Activated naive CD4-positive, alpha-beta T cell treated with anti-CD3 and anti-CD28 coated beads, Interleukin-2, amount 10 ng/mL, durations not matched to agents 7 days and 5 days (primary cell): ENCODE measurements at regions not wholly inside any gene's neighbourhood (a gene's known extent, or its start where the extent isn't known, plus 50 kb on each side); places are given as distances from the start of the nearest gene placed in this dataset.

ENCODE experiments used
- CTCF ChIA-PET: fragments of 350-600 bp; sonication (Branson Sonifier 250); formaldehyde crosslinking; loops from one replicate; lab custom pipeline; 2021; ENCODE audit warnings: antibody characterized with exemption; lab: Charles Lee
- DNase-seq: peaks from one replicate; pipeline ENCODE4 v3.0.0-alpha.2; 2020
- H3K27ac Mint-ChIP-seq: one replicate; pipeline ENCODE4 v1.8.0; 2021; ENCODE audit warnings: mild to moderate bottlenecking, moderate library complexity, mixed read lengths
- H3K27me3 Mint-ChIP-seq: one replicate; pipeline ENCODE4 v1.8.0; 2021; ENCODE audit warnings: mild to moderate bottlenecking, mixed read lengths
- H3K36me3 Mint-ChIP-seq: one replicate; pipeline ENCODE4 v1.8.0; 2021; ENCODE audit warnings: mixed read lengths
- H3K4me1 Mint-ChIP-seq: one replicate; pipeline ENCODE4 v1.8.0; 2021; ENCODE audit warnings: mixed read lengths
- H3K4me3 Mint-ChIP-seq: one replicate; pipeline ENCODE4 v1.8.0; 2021; ENCODE audit warnings: mild to moderate bottlenecking, moderate library complexity, mixed read lengths
- H3K9me3 Mint-ChIP-seq: one replicate; pipeline ENCODE4 v1.8.0; 2021; ENCODE audit warnings: mixed read lengths

DNA sequence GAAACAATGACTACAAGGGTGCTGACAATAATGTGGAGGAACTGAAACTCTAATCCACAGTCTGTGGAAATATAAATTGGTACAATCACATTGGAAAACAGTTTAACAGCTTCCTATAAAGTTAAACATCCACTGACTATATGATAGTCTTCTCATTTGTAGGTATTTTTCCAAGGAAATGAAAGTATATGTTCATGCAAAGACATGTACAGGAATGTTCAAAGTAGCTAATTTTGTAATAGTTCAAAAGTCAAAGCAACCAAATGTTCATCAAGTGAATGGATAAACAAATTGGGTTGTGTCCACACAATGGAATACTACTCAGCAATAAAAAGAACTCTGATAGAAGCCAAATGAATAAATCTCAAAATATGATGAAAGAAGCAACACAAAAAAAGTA is 626.0 kb upstream of the IGFBP3 start:
- Mint-ChIP-seq H3K4me1 (no peaks in the 10 kb centered on the region), H3K4me3 (no peak overlapping the region), H3K36me3 (no peaks in the 10 kb centered on the region), H3K9me3 (no peaks in the 10 kb centered on the region), H3K27me3 (no peaks in the 10 kb centered on the region), H3K27ac (no peak overlapping the region)
- DNase-seq = no peak
- CTCF ChIA-PET = no interaction called here

DNA sequence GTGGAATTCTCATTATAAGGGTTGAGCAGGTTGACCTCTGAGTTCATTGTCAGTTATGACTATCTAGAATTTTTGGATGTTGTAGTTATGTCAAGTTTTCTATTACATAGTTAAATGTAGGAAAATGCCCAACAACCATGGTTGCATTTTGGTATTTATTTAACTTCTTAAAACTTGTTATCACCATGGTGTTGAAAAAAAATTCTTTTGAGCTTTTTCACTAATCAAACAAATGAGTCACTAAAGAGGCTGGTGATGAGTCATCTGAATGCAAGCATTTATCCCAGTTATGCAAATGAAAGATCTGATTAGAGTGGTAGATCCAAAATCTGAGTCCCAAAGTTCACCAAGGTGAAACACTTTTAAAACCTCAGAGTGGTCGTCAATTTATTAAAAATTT is 624.7 kb upstream of the IGFBP3 start:
- Mint-ChIP-seq H3K27me3 (no peaks in the 10 kb centered on the region), H3K36me3 (no peaks in the 10 kb centered on the region), H3K9me3 (no peaks in the 10 kb centered on the region), H3K27ac (no peak overlapping the region), H3K4me1 (no peaks in the 10 kb centered on the region), H3K4me3 (no peak overlapping the region)
- CTCF ChIA-PET = no interaction called here
- no peak for DNase-seq

DNA sequence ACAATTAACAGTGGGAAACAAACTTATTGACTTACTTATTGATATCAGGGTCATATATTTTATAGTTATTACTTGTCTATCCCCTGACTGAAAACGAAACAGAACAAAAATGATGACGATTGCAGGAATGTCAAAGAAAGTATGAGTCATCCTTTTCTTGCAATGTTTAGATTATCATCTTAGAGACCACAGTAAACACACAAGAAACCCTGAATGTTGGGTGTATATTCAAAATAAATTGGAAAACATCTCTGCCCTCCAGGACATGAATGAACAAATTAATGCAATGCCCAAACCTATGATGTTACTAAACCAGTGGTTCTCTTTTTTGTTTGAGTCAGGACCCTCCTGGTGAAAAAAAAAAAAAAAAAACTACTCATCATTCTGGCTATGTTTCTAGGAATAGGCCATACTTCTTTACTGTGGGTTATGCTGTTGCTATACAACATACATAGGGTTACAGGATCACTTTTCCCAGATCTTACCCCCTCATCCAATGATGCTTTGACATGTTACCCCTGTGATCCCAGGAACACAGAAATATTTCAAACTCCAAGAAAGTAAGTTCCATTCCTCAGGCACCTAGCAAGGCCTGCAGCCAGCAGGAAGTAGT is 623.4 kb upstream of the IGFBP3 start:
- Mint-ChIP-seq H3K9me3 (peaks cover under 1% of the 10 kb centered on the region), H3K27ac (no peak overlapping the region), H3K36me3 (no peaks in the 10 kb centered on the region), H3K4me3 (no peak overlapping the region), H3K27me3 (no peaks in the 10 kb centered on the region), H3K4me1 (no peaks in the 10 kb centered on the region)
- no peak for DNase-seq
- CTCF ChIA-PET = no interaction called here

DNA sequence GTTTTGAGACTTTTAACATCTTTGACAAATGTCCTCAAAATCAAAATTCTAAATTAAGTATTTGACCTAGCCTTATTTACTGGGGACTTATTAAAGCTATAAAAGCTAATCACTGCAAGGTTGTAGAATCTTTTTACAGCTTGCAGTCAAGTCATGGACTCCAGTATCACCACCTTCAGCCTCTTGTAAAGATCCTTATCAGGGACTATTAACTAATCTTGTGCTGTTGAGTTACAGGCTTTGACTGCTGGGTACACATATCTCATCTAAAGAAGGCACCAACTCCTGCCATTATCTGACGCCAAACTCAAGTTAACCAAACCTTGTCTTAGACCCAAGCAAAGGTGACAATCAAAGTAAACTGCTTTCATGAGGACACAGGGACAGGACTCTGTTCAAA is 621.0 kb upstream of the IGFBP3 start:
- Mint-ChIP-seq H3K36me3 (no peaks in the 10 kb centered on the region), H3K4me1 (no peaks in the 10 kb centered on the region), H3K27ac (no peak overlapping the region), H3K9me3 (peaks cover 2% of the 10 kb centered on the region), H3K4me3 (no peak overlapping the region), H3K27me3 (no peaks in the 10 kb centered on the region)
- CTCF ChIA-PET = no interaction called here
- DNase-seq = no peak

DNA sequence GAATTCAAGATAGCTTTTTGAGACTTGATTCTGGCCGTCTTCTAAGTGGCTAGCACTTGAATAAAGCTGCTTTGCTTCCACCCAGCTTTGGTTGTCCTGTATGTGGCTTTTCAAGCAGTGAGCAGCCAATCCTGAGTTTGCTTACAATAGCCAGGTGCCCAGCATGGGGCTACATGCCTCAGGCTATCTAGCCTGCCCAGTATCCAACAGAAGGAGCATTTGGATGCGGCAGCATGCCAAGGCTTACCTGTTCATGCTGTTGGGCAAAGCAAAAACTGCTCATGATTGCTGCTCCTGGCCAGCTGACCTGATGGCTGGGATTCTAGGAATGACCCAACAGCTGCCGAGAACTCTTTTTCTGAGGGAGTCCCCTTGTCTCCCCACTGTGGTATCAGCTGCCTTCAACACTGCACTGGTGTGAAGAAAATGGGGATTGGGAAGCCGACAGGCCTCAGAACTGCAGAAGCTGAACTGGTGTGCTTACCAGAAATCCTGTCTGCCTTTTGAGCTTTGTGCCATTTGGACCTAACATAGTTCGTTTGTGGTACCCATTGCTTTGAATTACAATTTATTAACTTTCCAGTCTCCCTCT is 618.9 kb upstream of the IGFBP3 start:
- Mint-ChIP-seq H3K4me3 (no peak overlapping the region), H3K36me3 (no peaks in the 10 kb centered on the region), H3K27ac (no peak overlapping the region), H3K27me3 (no peaks in the 10 kb centered on the region), H3K9me3 (peaks cover 10% of the 10 kb centered on the region), H3K4me1 (no peaks in the 10 kb centered on the region)
- CTCF ChIA-PET = no interaction called here
- no peak for DNase-seq

DNA sequence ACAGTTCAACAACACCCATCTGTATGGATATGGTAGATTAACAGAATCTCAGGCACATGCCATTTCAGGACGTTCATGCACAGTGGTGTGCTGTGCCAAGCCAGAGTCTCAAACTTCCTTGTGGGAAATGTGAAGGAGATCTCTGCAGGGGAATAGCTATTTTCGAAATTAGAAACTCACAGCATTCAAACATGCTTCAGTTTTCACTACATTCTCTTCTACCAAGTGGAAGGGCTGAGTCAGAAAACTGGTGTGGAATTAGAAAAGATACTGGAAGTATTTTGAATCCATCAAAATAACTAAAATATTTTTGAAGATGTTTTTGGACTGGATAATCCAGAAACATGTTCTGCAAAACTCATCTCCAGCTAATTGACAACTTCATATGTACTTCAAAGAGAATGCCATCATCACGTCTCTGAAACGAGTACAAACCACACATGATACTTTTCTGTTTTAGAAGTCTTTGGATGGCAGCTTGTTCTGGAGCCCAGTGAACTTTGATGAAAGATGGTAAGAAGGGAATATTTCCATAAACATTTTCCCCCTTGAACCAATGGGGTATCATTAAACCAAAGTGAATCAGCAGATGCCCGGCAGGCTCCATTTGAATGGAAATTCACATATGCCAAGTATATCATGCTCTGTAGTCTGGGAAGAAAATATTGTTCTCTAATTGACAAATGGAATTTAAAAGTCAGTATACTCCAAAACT is 616.3 kb upstream of the IGFBP3 start:
- Mint-ChIP-seq H3K27me3 (no peaks in the 10 kb centered on the region), H3K4me3 (no peak overlapping the region), H3K4me1 (no peaks in the 10 kb centered on the region)

DNA sequence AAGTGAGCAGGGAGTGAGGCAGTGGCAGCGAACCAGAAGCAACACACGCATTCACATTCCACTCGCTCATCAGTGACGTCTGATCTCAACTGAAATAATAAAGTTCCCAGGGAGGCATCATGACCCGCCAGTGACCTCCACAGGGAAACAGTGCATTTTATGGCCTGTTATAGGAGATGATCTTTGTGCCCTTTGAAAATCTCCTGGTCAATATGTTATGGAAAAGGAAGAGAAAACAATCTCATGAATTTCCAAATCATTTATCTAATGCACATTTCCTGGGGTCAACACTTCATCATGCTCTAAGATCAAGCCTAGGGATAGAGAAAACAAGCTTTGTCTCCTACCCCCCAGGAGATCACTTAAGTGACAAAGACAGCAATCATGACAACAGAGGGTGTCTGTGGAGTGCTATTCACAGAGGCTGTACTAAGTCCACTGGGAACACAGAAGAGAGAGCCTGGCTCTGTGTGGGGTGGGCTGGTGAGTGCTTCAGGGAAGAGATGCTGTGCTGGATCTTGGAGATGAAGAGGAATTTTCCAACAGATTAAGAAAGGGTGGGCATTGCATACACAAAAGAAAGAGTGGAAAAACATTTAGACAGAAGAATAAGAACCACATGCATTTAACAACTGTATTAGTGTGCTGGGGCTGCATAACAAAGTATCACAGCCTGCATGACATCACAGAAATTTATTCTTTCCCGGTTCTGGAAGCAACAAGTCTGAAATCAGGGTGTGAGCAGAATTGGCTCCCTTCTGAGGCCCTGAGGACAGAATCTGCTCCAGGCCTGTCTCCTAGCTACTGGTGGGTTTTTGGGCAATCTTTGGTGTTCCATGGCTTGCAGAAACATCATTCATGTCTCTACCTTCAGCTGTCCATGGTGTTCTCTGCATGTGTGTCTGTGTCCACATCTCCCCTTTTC is 613.9 kb upstream of the IGFBP3 start:
- CTCF ChIA-PET = no interaction called here
- no peaks in the 10 kb centered on the region for H3K4me1 Mint-ChIP-seq
- H3K36me3 Mint-ChIP-seq = no peaks in the 10 kb centered on the region
- no peak overlapping the region for H3K27ac Mint-ChIP-seq
- H3K4me3 Mint-ChIP-seq = no peak overlapping the region
- H3K27me3 Mint-ChIP-seq = no peaks in the 10 kb centered on the region
- DNase-seq = no peak
- peaks cover 17% of the 10 kb centered on the region for H3K9me3 Mint-ChIP-seq

More for the DNA sequence above, 616.3 kb upstream of the IGFBP3 start:
- CTCF ChIA-PET = no interaction called here
- Mint-ChIP-seq H3K27ac (no peak overlapping the region), H3K9me3 (peaks cover 12% of the 10 kb centered on the region), H3K36me3 (no peaks in the 10 kb centered on the region)
- DNase-seq = no peak

DNA sequence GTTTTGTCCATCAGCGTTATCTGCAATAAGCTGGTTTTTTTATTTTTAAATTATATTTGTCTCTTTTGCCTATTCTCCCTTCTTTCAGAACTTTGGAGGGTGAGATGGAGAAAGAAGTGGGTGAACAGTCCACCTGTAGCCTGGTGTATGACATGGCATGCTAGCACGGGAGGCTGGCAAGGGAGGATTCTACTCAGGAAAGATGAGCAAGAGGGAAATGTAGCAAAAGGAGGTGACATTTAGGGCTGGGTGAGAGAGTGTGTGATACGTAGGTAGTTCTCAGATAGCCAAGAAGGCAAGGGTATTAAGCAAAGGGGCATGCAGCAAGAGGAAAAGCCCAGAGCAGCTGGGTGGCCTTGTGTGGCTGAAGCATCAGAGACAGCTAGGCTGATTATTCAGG is 612.9 kb upstream of the IGFBP3 start:
- Mint-ChIP-seq H3K4me3 (no peak overlapping the region), H3K27ac (no peak overlapping the region), H3K36me3 (no peaks in the 10 kb centered on the region), H3K4me1 (no peaks in the 10 kb centered on the region), H3K27me3 (no peaks in the 10 kb centered on the region), H3K9me3 (peaks cover 15% of the 10 kb centered on the region)
- no peak for DNase-seq
- CTCF ChIA-PET = no interaction called here

DNA sequence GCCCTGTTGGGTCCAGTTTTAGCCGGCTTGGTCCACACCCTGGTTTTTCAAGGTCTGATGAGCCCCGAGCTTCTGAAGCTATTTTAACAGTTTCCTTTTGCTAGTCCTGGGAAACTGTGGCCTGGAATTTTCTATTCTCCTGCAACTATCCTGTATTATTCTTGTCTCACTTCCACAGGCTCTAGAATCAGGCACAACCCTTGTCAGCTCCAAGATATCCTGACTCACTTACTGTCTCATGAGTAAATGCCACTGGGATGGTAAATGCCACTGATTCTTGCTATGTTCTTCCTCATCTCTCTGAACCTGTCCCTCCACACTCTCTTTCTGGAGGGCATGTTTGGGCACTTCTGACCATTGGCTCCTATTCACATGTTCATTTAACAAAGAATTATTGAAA is 611.5 kb upstream of the IGFBP3 start:
- Mint-ChIP-seq H3K27ac (no peak overlapping the region), H3K9me3 (peaks cover 19% of the 10 kb centered on the region), H3K36me3 (no peaks in the 10 kb centered on the region), H3K27me3 (no peaks in the 10 kb centered on the region), H3K4me3 (no peak overlapping the region), H3K4me1 (no peaks in the 10 kb centered on the region)
- CTCF ChIA-PET = no interaction called here
- no peak for DNase-seq

DNA sequence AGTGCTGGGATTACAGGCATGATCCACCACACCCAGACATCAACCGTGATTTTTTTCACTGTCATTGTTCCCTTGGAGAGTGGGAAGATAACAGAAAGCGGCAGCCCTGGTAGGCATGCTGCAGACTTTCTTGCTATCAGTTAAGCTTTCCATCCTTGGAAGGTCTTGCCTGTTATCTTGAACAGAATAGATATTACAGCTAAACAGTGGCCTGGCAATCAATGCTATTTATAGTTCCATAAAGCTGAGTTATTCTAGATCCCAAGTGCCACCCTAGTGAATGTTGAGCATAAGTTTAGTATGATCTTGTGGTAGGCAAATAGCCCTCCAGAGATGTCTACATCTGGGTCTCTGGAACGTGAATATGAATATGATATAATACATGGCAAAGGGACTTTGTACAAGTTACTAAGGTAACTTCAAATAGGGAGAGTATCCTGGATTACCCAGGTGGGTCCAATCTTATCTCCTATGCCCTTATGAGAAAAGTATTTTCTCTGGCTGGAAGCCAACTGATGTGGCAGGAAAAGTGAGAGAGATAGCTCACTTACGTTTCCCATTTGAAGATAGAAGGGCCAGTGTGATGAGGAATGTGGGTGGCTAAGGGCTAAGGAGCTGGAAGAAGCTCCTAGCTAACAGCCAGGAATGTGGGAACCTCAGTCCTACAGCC is 609.1 kb upstream of the IGFBP3 start:
- Mint-ChIP-seq H3K27ac (no peak overlapping the region), H3K9me3 (peaks cover 13% of the 10 kb centered on the region), H3K4me1 (no peaks in the 10 kb centered on the region), H3K36me3 (no peaks in the 10 kb centered on the region), H3K27me3 (no peaks in the 10 kb centered on the region), H3K4me3 (no peak overlapping the region)
- DNase-seq = no peak
- CTCF ChIA-PET = interaction anchor here (1.0 kb wide), 1 partner anchor 9 kb away, joined by 3 read pairs; no protein-coding TSS in a partner anchor

DNA sequence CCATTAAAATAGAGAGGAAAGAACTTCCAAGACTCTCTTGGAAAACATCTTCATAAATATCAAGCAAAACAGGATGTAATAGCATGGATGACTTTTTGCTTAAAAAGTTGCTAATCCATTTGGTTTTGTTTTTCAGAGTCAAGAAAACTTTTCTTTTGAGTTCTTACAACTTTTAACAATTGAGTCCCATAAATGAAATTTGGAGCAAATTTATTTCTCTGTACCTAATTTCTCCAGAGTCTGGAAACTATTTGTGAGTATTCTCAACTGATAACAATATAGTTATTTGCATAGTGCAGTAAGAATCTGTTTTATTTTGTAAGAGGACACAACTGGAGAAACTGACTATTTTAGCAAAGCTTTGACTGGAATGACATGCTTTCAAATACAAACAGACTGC is 606.3 kb upstream of the IGFBP3 start:
- no peak for DNase-seq
- Mint-ChIP-seq H3K27me3 (no peaks in the 10 kb centered on the region), H3K36me3 (no peaks in the 10 kb centered on the region), H3K9me3 (peaks cover 11% of the 10 kb centered on the region), H3K4me1 (no peaks in the 10 kb centered on the region), H3K4me3 (no peak overlapping the region), H3K27ac (no peak overlapping the region)
- CTCF ChIA-PET = no interaction called here

DNA sequence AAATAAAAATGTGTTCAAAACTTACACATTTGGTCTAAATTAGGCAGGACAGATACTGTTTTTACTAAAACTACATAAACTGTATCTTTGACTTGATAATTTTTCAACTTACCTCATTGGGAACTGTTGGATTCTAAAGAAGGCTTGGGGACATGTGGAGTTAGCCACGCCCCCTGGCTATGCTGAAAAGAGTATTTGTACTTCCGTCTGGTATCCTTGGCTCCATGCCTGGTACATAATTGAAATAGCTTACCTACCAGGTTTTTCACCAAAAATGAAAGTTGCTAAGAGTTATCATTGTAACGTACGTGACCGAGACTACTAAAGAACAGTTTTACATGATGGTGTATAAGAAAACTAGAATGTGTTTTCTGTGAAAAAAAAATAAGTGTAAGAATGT is 604.8 kb upstream of the IGFBP3 start:
- Mint-ChIP-seq H3K27ac (no peak overlapping the region), H3K36me3 (no peaks in the 10 kb centered on the region), H3K4me1 (no peaks in the 10 kb centered on the region), H3K4me3 (no peak overlapping the region), H3K27me3 (no peaks in the 10 kb centered on the region), H3K9me3 (peaks cover 8% of the 10 kb centered on the region)
- no peak for DNase-seq
- CTCF ChIA-PET = no interaction called here

DNA sequence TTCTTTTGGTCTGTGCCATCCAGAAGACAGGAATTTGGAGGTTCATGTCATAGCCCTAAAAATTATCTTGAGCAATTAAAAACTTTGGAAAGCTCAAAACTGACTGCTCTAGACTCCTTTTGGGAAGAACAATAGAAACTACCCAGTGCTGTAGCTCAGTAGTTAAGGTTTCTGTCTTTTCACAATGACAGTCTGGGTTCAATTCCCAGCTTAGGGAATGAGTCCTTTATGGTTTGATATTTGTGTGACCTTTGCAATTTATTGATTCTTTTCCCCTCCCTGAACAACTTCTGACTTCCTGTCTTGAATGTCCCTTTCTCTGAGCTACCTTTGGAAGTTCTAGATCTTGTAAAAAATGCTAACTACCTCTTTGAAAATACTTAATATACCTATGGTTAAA is 603.3 kb upstream of the IGFBP3 start:
- H3K4me3 Mint-ChIP-seq = no peak overlapping the region
- CTCF ChIA-PET = no interaction called here
- H3K9me3 Mint-ChIP-seq = peaks cover 8% of the 10 kb centered on the region
- H3K27ac Mint-ChIP-seq = no peak overlapping the region
- H3K36me3 Mint-ChIP-seq = no peaks in the 10 kb centered on the region
- H3K4me1 Mint-ChIP-seq = no peaks in the 10 kb centered on the region
- no peak for DNase-seq
- H3K27me3 Mint-ChIP-seq = no peaks in the 10 kb centered on the region

DNA sequence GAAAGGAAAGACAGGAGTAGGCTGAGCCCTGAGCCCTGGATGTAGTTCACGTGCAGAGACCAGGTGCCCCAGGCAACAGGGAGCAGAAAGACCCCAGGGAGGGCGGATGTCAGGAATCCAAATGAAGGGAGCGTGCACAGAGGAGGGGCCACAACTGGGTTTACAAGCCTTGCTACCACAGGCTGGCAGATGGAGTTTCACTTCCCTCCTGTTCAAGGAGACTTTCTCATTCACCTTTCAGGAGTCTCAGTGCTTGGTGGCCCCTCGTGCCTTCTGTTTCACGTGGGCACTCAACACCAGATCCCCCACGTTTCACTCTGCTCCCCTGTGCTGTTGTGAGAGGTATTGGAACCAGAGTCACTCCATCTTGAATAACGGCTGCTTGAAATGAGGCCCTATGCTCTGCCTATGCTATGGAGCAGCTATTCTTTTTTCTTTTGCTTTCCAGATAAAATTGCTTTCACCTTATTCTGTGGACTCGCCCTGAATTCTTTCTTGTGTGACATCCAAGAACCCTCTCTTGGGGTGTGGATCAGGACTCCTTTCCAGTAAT is 601.4 kb upstream of the IGFBP3 start:
- Mint-ChIP-seq H3K36me3 (no peaks in the 10 kb centered on the region), H3K4me1 (no peaks in the 10 kb centered on the region), H3K9me3 (peaks cover 3% of the 10 kb centered on the region), H3K27ac (no peak overlapping the region), H3K27me3 (no peaks in the 10 kb centered on the region), H3K4me3 (no peak overlapping the region)
- CTCF ChIA-PET = no interaction called here
- no peak for DNase-seq
